Activated CD4-positive, alpha-beta T cell treated with anti-CD3 and anti-CD28 coated beads, Interleukin-2, Interleukin-6, amounts not matched to agents 100 ng/mL and 50 ng/mL, durations not matched to agents 16 hours and 8 hours (primary cell): ENCODE measurements at regions not wholly inside any gene's neighbourhood (a gene's known extent, or its start where the extent isn't known, plus 50 kb on each side); places are given as distances from the start of the nearest gene placed in this dataset.
"Not testable (repeated sequence)": the region's sequence is repeated elsewhere in the genome, so short reads cannot be mapped to it uniquely, and the experiment has no call there.

Source experiments
- DNase-seq: peaks from one replicate; pipeline ENCODE4 v3.0.0-alpha.2; 2020

DNA sequence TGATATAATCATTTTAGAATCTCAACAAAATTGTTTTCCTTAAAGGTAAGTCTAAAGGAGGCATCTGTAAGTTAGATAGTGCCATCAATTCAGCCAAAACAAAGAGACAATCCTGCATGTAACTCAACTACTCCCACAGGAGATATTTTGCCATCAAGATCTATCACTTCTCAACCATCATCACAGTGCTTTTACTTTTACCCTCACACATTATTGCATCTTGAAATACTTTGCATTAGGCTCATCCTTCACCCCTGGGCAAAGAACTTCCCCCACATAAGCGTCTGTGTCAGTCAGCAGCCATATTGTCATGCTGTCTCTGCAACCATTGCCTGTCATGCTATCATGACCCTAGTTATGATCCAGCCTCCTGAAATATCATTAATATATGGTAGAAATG lies 54.9 kb upstream of the NLGN1 start:
- no peak for DNase-seq

DNA sequence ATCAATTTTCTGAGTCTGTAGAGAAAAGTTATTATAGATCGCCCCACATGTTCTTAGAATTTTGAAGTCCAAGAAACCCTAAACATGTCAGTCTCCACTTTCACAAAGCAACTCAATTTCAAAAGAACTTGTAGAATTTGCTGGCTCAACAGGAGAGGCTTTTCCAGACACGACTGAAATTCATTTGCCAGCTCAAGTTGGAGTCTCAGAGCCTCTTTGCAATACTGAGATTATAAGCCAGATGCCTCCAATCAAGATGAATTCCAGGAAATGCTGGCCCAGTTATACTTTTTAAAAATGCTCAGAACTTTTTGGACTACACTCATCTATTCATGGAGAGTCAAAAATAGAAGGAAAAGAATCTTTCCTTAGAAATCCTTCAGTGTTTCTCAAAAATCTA lies 56.9 kb upstream of the NLGN1 start:
- no peak for DNase-seq

GRCh38 chr3:173336261-173336660 lies 61.3 kb upstream of the NLGN1 start:
- DNase-seq = no peak

- DNase-seq = no peak
Observed at GRCh38 chr3:173306110-173306509, 91.4 kb upstream of the NLGN1 start.

DNA sequence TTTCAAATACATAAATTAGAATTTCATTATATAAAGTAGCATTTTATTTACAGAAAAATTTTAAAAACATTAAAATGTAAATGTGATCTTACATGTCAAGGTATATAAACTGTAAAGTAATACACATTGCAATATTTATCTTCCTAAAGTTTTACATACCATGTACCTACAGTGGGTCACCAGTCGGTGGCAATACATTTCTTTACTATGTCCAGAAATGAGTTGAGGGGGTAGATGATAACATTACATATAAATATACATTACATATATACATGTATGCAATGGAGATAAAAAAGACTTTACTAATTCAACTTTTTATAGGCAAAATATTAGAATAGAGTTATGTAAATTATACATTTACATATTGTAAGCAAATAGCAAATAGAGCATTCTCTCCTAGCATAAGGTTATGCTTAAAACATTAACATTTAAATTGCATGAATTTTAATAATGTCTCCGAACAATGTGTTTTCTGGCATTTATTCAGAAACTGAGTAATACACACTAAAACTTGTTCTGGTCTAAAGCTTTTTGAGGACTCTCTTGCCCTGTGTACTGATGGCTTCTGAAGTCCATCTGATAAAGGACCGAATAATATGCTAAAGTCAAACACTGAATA lies 93.3 kb upstream of the NLGN1 start:
- DNase-seq = no peak

GRCh38 chr3:173301647-173302046 lies 95.9 kb upstream of the NLGN1 start:
- no peak for DNase-seq

DNA sequence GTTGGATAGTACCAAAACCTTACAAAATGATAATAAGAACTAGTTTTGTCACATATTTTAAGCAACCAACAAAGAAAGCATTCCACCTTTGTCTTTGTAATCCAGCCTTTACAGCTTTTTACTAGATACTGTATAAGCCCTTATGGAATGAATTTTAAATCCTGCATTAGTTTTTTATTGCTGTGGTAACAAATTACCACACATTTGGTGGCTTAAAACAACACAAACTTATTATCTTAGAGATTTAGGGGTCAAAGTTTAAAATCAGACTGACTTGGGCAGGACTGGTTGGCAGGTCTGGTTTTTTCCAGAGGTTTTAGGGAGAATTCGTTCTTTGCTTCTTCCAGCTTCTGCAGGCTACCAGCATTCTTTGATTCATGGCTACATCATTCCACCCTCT lies 108.5 kb upstream of the NLGN1 start:
- no peak for DNase-seq

- DNase-seq = no peak
Observed at GRCh38 chr3:173287361-173287760, 110.2 kb upstream of the NLGN1 start.

DNA sequence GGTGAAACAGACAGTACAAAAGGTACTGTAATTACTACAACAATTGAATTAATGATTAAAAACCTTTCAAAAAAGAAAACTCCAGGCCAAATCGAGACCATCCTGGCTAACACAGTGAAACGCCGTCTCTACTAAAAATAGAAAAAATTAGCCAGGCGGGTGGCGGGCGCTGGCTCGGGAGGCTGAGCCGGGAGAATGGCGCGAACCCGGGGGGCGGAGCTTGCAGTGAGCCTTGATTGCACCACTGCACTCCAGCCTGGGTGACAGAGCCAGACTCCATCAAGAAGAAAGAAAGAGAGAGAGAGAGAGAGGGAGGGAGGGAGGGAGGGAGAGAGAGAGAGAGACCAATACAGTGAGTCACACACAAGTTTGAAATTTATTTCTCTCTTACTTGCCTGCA lies 111.0 kb upstream of the NLGN1 start:
- DNase-seq = not testable (repeated sequence)

DNA sequence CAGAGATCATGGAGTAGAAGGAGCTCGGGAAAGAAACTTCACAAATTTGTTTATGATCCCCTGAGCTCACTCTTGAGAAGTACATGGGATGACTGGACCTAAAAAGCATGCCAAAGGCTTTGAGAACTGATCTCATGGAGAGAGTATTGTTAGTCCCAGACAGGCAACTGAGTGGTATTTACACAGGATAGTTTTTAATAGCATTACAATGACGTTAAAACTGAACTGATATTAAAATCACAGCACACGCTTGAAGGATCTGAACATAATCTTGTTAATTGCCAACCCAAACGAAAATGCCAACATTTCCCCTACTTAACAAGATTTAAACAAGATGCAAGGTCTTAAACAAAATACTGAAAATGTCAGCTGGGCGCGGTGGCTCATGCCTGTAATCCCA lies 113.2 kb upstream of the NLGN1 start:
- DNase-seq = no peak

- peak; percentile 4 for DNase-seq
Observed at GRCh38 chr3:173275740-173276139, 121.8 kb upstream of the NLGN1 start.

DNA sequence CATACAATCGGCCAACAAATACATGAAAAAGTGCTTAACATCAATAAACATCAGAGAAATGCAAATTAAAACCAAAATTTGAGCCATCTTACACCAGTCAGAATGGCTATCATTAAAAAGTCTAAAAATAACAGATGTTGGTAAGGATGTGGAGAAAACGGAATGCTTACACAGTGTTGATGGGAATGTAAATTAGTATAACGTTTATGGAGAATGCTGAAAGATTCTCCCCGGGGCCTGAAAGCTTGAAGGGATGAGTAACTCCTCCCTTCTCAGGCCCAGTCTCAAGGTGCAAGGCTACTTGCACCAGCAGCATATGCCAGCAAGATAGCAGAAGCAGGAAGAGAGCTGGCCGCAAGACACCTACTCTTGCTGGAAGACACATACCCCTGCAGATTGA lies 123.7 kb upstream of the NLGN1 start:
- DNase-seq = no peak

DNA sequence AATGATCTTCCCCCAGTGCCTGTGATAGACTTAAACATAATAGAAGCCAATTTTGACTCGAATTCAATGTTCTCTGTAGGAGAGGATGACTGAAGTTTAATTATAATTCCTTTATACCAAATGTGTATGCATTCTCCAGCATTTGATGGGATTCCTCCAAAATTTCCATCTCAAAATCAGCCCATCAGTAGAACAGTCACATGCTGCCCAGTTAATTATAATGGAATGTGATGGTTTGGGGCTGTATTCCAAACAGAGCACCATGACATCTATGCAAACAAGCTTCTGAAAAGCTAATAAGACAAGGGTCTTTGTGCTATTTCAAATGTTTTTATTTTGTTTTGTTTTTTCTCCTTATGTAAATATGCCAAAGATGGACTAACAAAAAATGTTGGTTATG lies 127.7 kb upstream of the SPATA16 start:
- no peak for DNase-seq

- DNase-seq = no peak
Observed at GRCh38 chr3:173267716-173268115, 126.7 kb upstream of the SPATA16 start.

GRCh38 chr3:173266441-173266840 lies 125.4 kb upstream of the SPATA16 start:
- DNase-seq = no peak

GRCh38 chr3:173258697-173259096 lies 117.7 kb upstream of the SPATA16 start:
- DNase-seq = no peak

DNA sequence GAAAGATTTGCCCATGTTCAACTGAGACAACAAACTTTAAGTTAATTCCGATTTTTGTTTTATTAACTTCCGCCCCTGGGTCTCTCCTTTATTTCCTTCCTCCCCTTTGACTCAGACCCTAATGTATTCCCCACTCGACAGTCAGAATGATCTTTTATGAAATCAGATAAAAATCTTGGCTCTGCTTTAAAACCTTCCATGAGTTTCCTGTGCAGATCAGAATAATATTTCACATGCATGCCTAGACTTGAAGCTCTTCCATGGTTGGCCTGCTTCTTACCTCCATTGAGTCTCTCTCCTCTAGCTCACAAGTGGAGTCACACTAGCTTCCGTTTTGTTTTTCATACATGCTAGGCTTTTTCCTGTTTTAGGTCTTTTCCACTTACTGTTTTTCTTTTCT lies 116.8 kb upstream of the SPATA16 start:
- DNase-seq = no peak

DNA sequence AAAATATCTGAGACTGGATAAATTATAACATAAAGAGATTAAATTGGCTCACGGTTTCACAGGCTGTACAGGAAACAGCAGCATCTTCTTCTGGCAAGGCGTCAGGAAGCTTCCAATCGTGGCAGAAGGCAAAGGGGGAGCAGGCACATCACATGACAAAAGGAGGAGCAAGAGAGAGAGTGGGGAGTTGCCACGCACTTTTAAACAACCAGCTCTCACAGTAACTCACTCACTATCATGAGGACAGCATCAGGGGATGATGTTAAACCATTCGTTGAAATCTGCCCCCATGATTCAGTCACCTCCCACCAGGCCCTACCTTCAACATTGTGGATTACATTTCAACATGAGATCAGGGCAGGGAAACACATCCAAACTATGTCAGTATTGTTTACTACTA lies 114.5 kb upstream of the SPATA16 start:
- no peak for DNase-seq

- no peak for DNase-seq
Observed at GRCh38 chr3:173253471-173253870, 112.4 kb upstream of the SPATA16 start.

- DNase-seq = no peak
Observed at GRCh38 chr3:173249457-173249856, 108.4 kb upstream of the SPATA16 start.

DNA sequence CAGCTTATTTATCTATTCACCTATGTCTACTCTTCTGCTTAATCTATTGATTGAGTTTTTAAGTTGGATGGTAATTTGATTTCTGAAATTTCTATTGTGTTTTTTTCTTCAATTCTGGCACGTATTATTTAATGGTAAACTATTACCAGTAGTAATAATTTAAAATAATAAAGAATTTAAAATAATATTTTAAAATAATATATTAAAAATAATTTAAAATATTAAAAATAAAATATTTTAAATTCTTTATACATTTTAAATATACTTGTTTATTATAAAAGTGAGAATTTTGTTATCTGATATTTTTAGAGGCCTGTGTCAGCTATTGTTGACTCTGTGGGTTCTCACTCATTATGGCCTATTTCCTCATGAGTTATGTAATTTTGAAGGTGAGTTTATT lies 100.7 kb upstream of the SPATA16 start:
- DNase-seq = no peak

- no peak for DNase-seq
Observed at GRCh38 chr3:173238091-173238490, 97.1 kb upstream of the SPATA16 start.

GRCh38 chr3:173225351-173225750 lies 84.3 kb upstream of the SPATA16 start:
- DNase-seq = no peak

GRCh38 chr3:173221010-173221409 lies 80.0 kb upstream of the SPATA16 start:
- no peak for DNase-seq

GRCh38 chr3:173217127-173217526 lies 76.1 kb upstream of the SPATA16 start:
- DNase-seq = no peak

DNA sequence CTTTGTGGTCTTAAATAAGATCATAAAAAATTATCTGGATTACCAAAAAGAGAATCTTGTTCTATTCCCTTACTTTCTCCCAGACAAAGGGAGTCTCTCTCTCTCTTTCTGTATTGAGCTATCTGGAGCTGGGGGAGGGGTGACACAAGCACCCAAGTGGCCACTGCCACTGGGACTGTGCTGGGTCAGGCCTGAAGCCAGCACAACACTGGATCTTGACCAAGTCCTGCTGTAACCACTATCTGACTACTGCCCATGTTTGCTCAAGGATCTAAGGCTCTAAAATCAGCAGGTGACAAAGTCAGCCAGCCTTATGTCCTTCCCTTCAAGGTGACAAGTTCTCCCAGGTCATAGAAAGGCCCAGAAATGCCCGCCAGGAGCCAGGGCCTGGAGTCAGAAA lies 75.0 kb upstream of the SPATA16 start:
- DNase-seq = no peak
